K562 (cell line): ENCODE measurements at regions not wholly inside any gene's neighbourhood (a gene's known extent, or its start where the extent isn't known, plus 50 kb on each side); places are given as distances from the start of the nearest gene placed in this dataset.
A peak's percentile ranks its signal among the peaks of the same experiment; 100 is the strongest.

Experiments used
- CBX8 ChIP-seq: fragments of 200-600 bp; sonication (generic); IDR thresholded peaks from 2 replicates; pipeline ENCODE4 v1.6.1; 2012; ENCODE audit warnings: borderline replicate concordance, mixed run types, low read depth, mild to moderate bottlenecking, moderate library complexity, mixed read lengths, low read length, control low read depth, inconsistent platforms; ENCODE audit not compliant: poor library complexity, severe bottlenecking; ENCODE audit errors: extremely low read depth
- HCFC1 ChIP-seq: IDR thresholded peaks from 2 replicates; pipeline ENCODE4 v1.6.1; 2012; ENCODE audit warnings: low read depth, low read length, improper control_type of control experiment
- MAFF ChIP-seq: IDR thresholded peaks from 2 replicates; pipeline ENCODE4 v1.6.1; 2012; ENCODE audit warnings: low read length, improper control_type of control experiment
- TBL1XR1 ChIP-seq, 2 experiments: IDR thresholded peaks; 2 replicates each; pipeline ENCODE4 v1.6.1; 2012; ENCODE audit warnings: improper control_type of control experiment in 2 of 2, low read length in 2 of 2, mild to moderate bottlenecking in 1 of 2
- ZNF146 ChIP-seq: IDR thresholded peaks from one replicate; pipeline ENCODE4 v1.6.1; 2018; ENCODE audit warnings: missing compliant biosample characterization; ENCODE audit not compliant: unreplicated experiment
- ZNF165 ChIP-seq: fragments of 250-450 bp; sonication (Bioruptor Pico); IDR thresholded peaks from 2 replicates; pipeline ENCODE4 v1.4.0; 2020; ENCODE audit warnings: borderline replicate concordance
- ZNF239 ChIP-seq: fragments of 250-450 bp; sonication (Bioruptor Pico); IDR thresholded peaks from 2 replicates; pipeline ENCODE4 v1.4.0; 2020; ENCODE audit warnings: mild to moderate bottlenecking
- TF ChIP-seq, protein P1 (sequence below), 3 experiments: fragments of 200-800 bp in 1 of 3; sonication (Bioruptor generic) in 1 of 3; sonication (generic) in 1 of 3; formaldehyde crosslinking in 1 of 3; IDR thresholded peaks; 2 replicates each; pipeline versions ENCODE4 v1.6.1 to v1.8.0; 2016 to 2022; ENCODE audit warnings: mild to moderate bottlenecking in 2 of 3, missing compliant biosample characterization in 2 of 3, missing genetic modification characterization in 2 of 3, missing genetic modification reagents in 1 of 3
- TF ChIP-seq, protein P2 (sequence below): fragments of 250-450 bp; sonication (Bioruptor Pico); IDR thresholded peaks from 2 replicates; pipeline ENCODE4 v1.8.0; 2022; ENCODE audit warnings: moderate library complexity, mild to moderate bottlenecking, inconsistent platforms

DNA sequence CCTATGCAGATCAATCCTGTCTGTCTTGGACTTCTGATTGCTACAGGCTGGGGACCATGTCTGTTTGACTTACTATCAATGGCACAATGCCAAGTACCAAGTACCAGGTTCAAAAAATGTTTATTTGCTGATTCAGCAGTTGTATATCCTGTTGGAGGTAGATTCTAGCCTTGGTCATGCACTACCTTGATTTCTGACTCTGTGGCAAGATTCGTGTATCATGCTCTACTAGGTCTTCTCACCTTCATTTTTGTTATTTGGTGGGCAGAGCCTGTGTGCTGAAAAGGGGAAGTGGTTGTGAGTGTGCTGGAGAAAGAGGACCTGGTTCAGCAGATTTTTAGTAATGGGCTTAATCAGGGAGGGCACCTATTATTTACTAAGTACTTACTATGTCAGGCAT, 192.4 kb upstream of the MYLIP start:
- TF ChIP-seq TBL1XR1 (IDR thresholded peaks at IDR 0.05; ENCODE audit: low read length in 2 of 2) (no peak), CBX8 (no peak), ZNF165 (CRISPR knock-in tag) (no peak), ZNF146 (CRISPR knock-in tag) (no peak), MAFF (peak; percentile 100), HCFC1 (no peak), ZNF239 (no peak)
- TF ChIP-seq, protein P1, sequence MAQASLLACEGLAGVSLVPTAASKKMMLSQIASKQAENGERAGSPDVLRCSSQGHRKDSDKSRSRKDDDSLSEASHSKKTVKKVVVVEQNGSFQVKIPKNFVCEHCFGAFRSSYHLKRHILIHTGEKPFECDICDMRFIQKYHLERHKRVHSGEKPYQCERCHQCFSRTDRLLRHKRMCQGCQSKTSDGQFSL (CRISPR knock-in tag; IDR thresholded peaks at IDR 0.05): no peak
- TF ChIP-seq, protein P1 (tag; IDR thresholded peaks at IDR 0.05): no peak
- TF ChIP-seq, protein P2, sequence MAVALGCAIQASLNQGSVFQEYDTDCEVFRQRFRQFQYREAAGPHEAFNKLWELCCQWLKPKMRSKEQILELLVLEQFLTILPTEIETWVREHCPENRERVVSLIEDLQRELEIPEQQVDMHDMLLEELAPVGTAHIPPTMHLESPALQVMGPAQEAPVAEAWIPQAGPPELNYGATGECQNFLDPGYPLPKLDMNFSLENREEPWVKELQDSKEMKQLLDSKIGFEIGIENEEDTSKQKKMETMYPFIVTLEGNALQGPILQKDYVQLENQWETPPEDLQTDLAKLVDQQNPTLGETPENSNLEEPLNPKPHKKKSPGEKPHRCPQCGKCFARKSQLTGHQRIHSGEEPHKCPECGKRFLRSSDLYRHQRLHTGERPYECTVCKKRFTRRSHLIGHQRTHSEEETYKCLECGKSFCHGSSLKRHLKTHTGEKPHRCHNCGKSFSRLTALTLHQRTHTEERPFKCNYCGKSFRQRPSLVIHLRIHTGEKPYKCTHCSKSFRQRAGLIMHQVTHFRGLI (CRISPR knock-in tag): no peak
